Gastrocnemius medialis (tissue), 4 donors: ENCODE measurements at regions not wholly inside any gene's neighbourhood (a gene's known extent, or its start where the extent isn't known, plus 50 kb on each side); places are given as distances from the start of the nearest gene placed in this dataset.

Experiments
- CTCF ChIP-seq, 5 experiments: fragments of 450-650 bp in 3 of 5; fragments of 200-600 bp in 2 of 5; sonication (generic) in 2 of 5; IDR thresholded peaks in 4 of 5; conservative IDR thresholded peaks in 1 of 5; 1 replicate in 4 of 5; 2 replicates in 1 of 5; pipeline ENCODE4 v1.5.1; 2016 to 2019; ENCODE audit warnings: antibody characterized with exemption in 5 of 5, mild to moderate bottlenecking in 3 of 5, moderate library complexity in 3 of 5
- POLR2A ChIP-seq, 2 donors: fragments of 450-650 bp; IDR thresholded peaks; one replicate each; pipeline ENCODE4 v1.6.1; 2017; ENCODE audit warnings: antibody characterized with exemption in 2 of 2, mild to moderate bottlenecking in 2 of 2, moderate library complexity in 2 of 2

- TF ChIP-seq CTCF (IDR thresholded peaks at IDR 0.05 in 4 of 5, conservative IDR thresholded peaks at IDR 0.05 in 1 of 5) (no peak), POLR2A (IDR thresholded peaks at IDR 0.05) (no peak)
Observed at GRCh38 chr3:110647586-110647985, 424.0 kb upstream of the NECTIN3 start.
